PFSK-1 (cell line): ENCODE measurements at regions not wholly inside any gene's neighbourhood (a gene's known extent, or its start where the extent isn't known, plus 50 kb on each side); places are given as distances from the start of the nearest gene placed in this dataset.

Experiments used
- FOXP2 ChIP-seq: optimal IDR thresholded peaks from 2 replicates; pipeline ENCODE3; 2011; ENCODE audit warnings: borderline replicate concordance, control low read depth, inconsistent platforms; ENCODE audit not compliant: insufficient read depth; ENCODE audit errors: extremely low read length, extremely low read depth
- POLR2AphosphoS5 ChIP-seq: IDR thresholded peaks from 2 replicates; pipeline ENCODE4 v1.6.1; 2012; ENCODE audit warnings: low read depth, mild to moderate bottlenecking, control low read depth, low read length, moderate library complexity
- REST ChIP-seq, 2 experiments: IDR thresholded peaks; 2 replicates each; pipeline versions ENCODE4 v1.6.1 to v1.8.0; 2011 to 2012; ENCODE audit warnings: low read depth in 2 of 2, low read length in 2 of 2, control low read depth in 1 of 2, inconsistent platforms in 1 of 2, mild to moderate bottlenecking in 1 of 2, moderate library complexity in 1 of 2; ENCODE audit not compliant: insufficient read depth in 1 of 2
- SIN3A ChIP-seq: IDR thresholded peaks from 2 replicates; pipeline ENCODE4 v1.6.1; 2012; ENCODE audit warnings: mild to moderate bottlenecking, low read length, moderate library complexity, borderline replicate concordance; ENCODE audit not compliant: insufficient read depth
- TAF1 ChIP-seq: IDR thresholded peaks from 2 replicates; pipeline ENCODE4 v1.6.1; 2012; ENCODE audit warnings: low read length, control low read depth, borderline replicate concordance; ENCODE audit not compliant: insufficient read depth

GRCh38 chr22:48156603-48157355, 1394.3 kb downstream of the TBC1D22A start:
- TF ChIP-seq POLR2AphosphoS5 (no peak), TAF1 (no peak), SIN3A (no peak), FOXP2 (no peak), REST (IDR thresholded peaks at IDR 0.05; ENCODE audit: insufficient read depth in 1 of 2, low read depth in 2 of 2, low read length in 2 of 2) (no peak)
